ENCODE measurements at regions not wholly inside any gene's neighbourhood (a gene's known extent, or its start where the extent isn't known, plus 50 kb on each side); places are given as distances from the start of the nearest gene placed in this dataset.

DNA sequence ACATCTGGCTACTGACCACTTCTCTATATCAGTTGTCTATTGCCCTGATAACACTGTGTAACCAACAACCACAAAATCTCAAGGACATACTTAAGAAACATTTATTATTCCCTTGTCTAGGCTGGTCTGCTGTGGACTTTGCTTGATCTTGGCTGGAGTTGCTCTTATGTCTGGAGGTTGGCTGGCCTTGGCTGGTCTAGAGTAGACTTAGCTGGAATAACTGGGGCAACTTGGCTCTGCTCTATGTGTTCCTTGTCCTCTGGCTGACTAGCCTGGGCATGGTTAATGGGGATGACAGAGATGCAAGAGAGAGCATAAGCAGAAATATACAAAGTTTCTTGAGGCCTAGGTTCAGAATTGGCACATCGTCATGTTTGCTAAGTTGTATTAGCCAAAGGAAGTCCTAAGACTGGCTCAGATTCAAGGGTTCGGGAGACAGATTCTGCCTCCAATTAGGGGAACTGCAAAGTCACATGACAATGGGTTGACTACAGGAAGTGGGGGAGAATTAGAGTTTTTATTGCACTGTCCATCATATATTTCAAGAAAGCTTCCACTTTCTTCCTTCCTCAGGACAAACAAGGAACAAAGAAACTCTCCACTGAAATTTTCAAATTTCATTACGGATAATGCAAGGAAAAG lies 61.4 kb upstream of the HMCN1 start:
- no peak overlapping the region for H3K4me3 Mint-ChIP-seq (ENCODE audit: unreplicated experiment)
- H3K27me3 Mint-ChIP-seq (ENCODE audit: low read depth), result no peaks in the 10 kb centered on the region
- DNase-seq (ENCODE audit: low spot score), result no peak
- peaks cover 17% of the 10 kb centered on the region for H3K4me1 Mint-ChIP-seq (ENCODE audit: low read depth)
- no peaks in the 10 kb centered on the region for H3K9me3 Mint-ChIP-seq (ENCODE audit: low read depth)
- no peaks in the 10 kb centered on the region for H3K36me3 Mint-ChIP-seq (ENCODE audit: low read depth)
- TF ChIP-seq, protein P1, sequence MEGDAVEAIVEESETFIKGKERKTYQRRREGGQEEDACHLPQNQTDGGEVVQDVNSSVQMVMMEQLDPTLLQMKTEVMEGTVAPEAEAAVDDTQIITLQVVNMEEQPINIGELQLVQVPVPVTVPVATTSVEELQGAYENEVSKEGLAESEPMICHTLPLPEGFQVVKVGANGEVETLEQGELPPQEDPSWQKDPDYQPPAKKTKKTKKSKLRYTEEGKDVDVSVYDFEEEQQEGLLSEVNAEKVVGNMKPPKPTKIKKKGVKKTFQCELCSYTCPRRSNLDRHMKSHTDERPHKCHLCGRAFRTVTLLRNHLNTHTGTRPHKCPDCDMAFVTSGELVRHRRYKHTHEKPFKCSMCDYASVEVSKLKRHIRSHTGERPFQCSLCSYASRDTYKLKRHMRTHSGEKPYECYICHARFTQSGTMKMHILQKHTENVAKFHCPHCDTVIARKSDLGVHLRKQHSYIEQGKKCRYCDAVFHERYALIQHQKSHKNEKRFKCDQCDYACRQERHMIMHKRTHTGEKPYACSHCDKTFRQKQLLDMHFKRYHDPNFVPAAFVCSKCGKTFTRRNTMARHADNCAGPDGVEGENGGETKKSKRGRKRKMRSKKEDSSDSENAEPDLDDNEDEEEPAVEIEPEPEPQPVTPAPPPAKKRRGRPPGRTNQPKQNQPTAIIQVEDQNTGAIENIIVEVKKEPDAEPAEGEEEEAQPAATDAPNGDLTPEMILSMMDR (IDR thresholded peaks at IDR 0.05), result no peak
- H3K27ac Mint-ChIP-seq (ENCODE audit: unreplicated experiment), result no peak overlapping the region

DNA sequence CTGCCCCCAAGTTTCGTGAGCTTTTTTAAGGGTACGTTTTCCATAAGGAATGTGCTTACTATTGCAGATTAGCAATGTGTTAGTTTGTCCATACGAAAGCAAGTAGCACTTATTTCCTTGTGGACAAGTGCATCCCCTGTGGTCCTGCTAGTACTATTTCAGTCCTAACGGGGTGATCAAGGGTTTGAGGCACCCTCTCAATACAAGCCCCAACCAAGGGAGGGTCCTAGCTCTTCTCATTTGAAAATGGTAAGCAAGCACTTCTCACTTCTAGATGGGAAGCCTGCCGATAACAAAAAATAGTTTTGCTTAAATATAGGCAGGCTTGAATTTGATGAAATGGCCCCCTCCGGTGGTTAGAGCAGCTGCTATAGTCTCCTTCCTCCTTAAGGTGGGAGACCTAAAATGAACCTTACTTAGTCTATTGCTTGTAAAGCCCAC lies 64.0 kb upstream of the HMCN1 start:
- no peak overlapping the region for H3K27ac Mint-ChIP-seq (ENCODE audit: unreplicated experiment)
- H3K36me3 Mint-ChIP-seq (ENCODE audit: low read depth), result no peaks in the 10 kb centered on the region
- no peaks in the 10 kb centered on the region for H3K27me3 Mint-ChIP-seq (ENCODE audit: low read depth)
- no peaks in the 10 kb centered on the region for H3K9me3 Mint-ChIP-seq (ENCODE audit: low read depth)
- H3K4me1 Mint-ChIP-seq (ENCODE audit: low read depth), result peaks cover 17% of the 10 kb centered on the region
- TF ChIP-seq, protein P1 (IDR thresholded peaks at IDR 0.05), result peak; percentile 97
- no peak overlapping the region for H3K4me3 Mint-ChIP-seq (ENCODE audit: unreplicated experiment)
- DNase-seq (ENCODE audit: low spot score), result no peak

DNA sequence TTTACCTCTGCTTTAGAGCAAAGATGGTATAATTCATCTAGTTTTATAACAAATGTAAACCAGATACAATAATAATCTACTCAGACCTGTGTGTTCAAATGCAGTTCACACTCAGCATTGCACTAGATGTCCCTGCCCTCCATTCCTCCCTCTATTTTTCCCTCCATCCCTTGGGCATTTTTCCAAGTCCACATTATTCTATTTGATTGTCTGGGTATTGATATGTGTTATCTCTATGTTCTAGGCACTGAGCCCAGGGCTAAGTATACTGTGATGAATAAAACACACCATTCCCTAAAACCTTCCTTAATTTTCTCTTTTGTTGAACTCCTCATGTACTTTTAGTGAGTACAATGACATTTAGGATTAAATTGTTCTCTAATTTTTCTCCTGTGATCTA lies 66.2 kb upstream of the HMCN1 start:
- no peak overlapping the region for H3K4me3 Mint-ChIP-seq (ENCODE audit: unreplicated experiment)
- no peaks in the 10 kb centered on the region for H3K9me3 Mint-ChIP-seq (ENCODE audit: low read depth)
- no peak for DNase-seq (ENCODE audit: low spot score)
- no peak overlapping the region for H3K27ac Mint-ChIP-seq (ENCODE audit: unreplicated experiment)
- H3K4me1 Mint-ChIP-seq (ENCODE audit: low read depth), result peaks cover 4% of the 10 kb centered on the region
- no peaks in the 10 kb centered on the region for H3K36me3 Mint-ChIP-seq (ENCODE audit: low read depth)
- H3K27me3 Mint-ChIP-seq (ENCODE audit: low read depth), result no peaks in the 10 kb centered on the region
- TF ChIP-seq, protein P1 (IDR thresholded peaks at IDR 0.05), result no peak

DNA sequence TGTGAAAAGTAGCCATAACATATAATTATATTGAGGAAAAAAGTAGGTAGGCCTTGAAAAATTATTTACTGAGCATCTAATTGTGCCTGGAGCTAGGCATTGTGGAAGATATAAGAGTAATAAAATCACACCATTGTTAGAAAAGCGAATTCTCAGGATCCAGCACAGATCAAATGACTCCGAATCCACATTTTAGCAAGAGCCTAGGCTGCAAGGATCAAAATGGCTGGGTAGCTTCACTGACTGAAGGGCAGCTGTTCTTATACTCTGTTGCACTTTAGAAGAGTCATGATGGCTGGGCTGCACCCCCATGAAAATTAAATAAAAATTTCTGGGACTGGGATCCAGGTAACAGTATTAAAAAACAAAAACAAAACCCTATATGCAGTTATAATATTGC lies 67.6 kb upstream of the HMCN1 start:
- Mint-ChIP-seq H3K4me1 (ENCODE audit: low read depth) (peaks cover 4% of the 10 kb centered on the region), H3K27ac (ENCODE audit: unreplicated experiment) (no peak overlapping the region), H3K4me3 (ENCODE audit: unreplicated experiment) (no peak overlapping the region), H3K36me3 (ENCODE audit: low read depth) (no peaks in the 10 kb centered on the region), H3K27me3 (ENCODE audit: low read depth) (no peaks in the 10 kb centered on the region), H3K9me3 (ENCODE audit: low read depth) (no peaks in the 10 kb centered on the region)
- DNase-seq (ENCODE audit: low spot score), result no peak
- TF ChIP-seq, protein P1 (IDR thresholded peaks at IDR 0.05), result no peak

DNA sequence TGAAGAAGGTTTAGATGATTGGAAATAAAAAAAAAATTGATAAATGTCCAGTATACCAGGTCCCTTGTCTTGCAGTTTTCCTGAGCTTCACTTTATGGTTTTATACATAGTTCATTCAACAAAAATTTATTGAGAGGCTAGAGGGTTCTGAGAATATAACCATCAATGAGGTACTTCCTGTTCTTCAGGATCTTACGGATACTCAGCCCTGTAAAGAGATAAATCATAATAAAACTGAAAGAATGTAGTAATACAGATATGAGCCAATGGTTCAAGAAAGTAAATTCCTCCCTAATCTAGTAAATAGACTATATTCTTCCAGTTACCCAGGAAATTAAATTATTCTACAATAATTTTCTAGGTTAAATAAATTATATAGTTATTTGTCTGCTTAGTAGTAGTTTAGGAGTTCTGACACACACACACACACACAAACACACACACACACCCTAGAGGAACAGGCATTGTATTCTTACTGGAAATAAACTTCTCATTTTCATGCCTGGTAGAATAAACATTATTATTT lies 70.4 kb upstream of the HMCN1 start:
- Mint-ChIP-seq H3K4me3 (ENCODE audit: unreplicated experiment) (no peak overlapping the region), H3K27ac (ENCODE audit: unreplicated experiment) (no peak overlapping the region), H3K9me3 (ENCODE audit: low read depth) (no peaks in the 10 kb centered on the region), H3K36me3 (ENCODE audit: low read depth) (no peaks in the 10 kb centered on the region), H3K4me1 (ENCODE audit: low read depth) (no peaks in the 10 kb centered on the region), H3K27me3 (ENCODE audit: low read depth) (no peaks in the 10 kb centered on the region)
- no peak for DNase-seq (ENCODE audit: low spot score)
- TF ChIP-seq, protein P1 (IDR thresholded peaks at IDR 0.05), result no peak
